ENCODE measurements at regions not wholly inside any gene's neighbourhood (a gene's known extent, or its start where the extent isn't known, plus 50 kb on each side); places are given as distances from the start of the nearest gene placed in this dataset.

DNA sequence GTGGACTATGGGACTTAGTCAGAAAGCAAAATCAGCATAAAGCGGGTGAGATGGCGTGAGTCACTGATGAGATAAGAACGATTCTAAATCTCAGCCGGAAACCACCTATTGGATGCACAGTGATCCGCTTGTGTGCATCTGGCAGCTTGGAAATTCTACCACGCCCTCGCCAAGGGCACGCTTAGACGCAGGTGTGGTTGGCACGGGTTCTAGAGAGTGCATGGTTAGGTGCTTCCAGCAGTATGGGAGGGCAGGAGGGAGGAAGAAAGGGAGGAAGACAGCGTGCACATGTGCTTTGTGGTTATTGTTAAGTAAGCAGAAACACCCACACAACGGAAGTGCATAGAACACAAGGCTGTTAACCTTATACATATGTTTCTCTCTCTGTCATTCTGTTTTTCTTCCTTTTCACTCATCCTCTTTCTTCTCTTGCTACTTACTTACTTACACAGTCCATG lies 374.0 kb upstream of the ASIC2 start:
- no peak for ATAC-seq
- no peak for DNase-seq
- no peak overlapping the region for H3K4me3 ChIP-seq
- no peaks in the 10 kb centered on the region for H3K9me3 ChIP-seq
- H3K4me1 ChIP-seq (ENCODE audit: low read depth), result no peaks in the 10 kb centered on the region
- TF ChIP-seq, protein P1, sequence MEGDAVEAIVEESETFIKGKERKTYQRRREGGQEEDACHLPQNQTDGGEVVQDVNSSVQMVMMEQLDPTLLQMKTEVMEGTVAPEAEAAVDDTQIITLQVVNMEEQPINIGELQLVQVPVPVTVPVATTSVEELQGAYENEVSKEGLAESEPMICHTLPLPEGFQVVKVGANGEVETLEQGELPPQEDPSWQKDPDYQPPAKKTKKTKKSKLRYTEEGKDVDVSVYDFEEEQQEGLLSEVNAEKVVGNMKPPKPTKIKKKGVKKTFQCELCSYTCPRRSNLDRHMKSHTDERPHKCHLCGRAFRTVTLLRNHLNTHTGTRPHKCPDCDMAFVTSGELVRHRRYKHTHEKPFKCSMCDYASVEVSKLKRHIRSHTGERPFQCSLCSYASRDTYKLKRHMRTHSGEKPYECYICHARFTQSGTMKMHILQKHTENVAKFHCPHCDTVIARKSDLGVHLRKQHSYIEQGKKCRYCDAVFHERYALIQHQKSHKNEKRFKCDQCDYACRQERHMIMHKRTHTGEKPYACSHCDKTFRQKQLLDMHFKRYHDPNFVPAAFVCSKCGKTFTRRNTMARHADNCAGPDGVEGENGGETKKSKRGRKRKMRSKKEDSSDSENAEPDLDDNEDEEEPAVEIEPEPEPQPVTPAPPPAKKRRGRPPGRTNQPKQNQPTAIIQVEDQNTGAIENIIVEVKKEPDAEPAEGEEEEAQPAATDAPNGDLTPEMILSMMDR (IDR thresholded peaks at IDR 0.05), result no peak
- H3K36me3 ChIP-seq (ENCODE audit: low read depth), result no peaks in the 10 kb centered on the region
- intact Hi-C loops (cut with DNase I, micrococcal nuclease), result no loop called here

DNA sequence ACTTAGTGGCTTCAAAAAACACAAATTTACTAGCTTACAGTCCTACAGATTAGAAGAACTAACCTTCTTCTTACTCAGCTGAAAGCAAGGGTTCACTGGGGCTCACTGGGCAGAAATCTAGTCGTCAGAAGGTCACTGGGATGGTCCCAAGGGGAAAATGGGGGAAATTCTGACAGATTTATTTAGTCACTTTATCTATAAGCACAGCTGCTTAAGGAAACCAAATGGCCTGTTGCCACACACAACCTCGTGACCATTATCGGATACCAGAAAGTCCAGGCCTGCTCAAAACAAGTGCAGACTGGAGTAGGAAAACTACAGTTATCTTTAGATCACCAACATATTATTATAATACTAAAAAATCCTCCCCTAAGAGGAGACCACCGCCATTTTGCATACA lies 374.6 kb upstream of the ASIC2 start:
- DNase-seq, result no peak
- TF ChIP-seq, protein P1 (IDR thresholded peaks at IDR 0.05), result no peak
- no peaks in the 10 kb centered on the region for H3K9me3 ChIP-seq
- no peak for ATAC-seq
- H3K36me3 ChIP-seq (ENCODE audit: low read depth), result no peaks in the 10 kb centered on the region
- H3K4me1 ChIP-seq (ENCODE audit: low read depth), result no peaks in the 10 kb centered on the region
- no peak overlapping the region for H3K4me3 ChIP-seq
- intact Hi-C loops (cut with DNase I, micrococcal nuclease), result no loop called here

DNA sequence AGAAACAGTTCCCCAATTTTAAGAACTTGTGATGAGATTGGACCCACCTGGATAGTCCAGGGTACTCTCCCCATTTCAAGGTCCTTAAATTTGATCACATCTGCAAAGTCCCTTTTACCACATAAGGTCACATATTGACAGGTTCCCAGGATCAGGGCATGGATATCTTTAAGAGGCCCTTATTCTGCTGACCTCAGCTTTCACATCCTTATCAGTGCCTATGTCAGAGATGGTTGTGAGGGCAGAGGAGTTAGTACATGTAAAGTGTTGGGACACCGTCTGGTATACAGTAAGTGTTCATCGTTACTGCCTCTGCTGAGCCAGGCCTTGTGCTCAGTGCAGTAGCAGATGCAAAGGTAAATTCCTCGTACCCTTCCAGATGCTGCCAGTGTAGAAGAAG lies 375.4 kb upstream of the ASIC2 start:
- no peaks in the 10 kb centered on the region for H3K4me1 ChIP-seq (ENCODE audit: low read depth)
- no peaks in the 10 kb centered on the region for H3K36me3 ChIP-seq (ENCODE audit: low read depth)
- no peak for DNase-seq
- no peaks in the 10 kb centered on the region for H3K9me3 ChIP-seq
- H3K4me3 ChIP-seq, result no peak overlapping the region
- intact Hi-C loops (cut with DNase I, micrococcal nuclease), result no loop called here
- TF ChIP-seq, protein P1 (IDR thresholded peaks at IDR 0.05), result no peak
- ATAC-seq, result no peak

DNA sequence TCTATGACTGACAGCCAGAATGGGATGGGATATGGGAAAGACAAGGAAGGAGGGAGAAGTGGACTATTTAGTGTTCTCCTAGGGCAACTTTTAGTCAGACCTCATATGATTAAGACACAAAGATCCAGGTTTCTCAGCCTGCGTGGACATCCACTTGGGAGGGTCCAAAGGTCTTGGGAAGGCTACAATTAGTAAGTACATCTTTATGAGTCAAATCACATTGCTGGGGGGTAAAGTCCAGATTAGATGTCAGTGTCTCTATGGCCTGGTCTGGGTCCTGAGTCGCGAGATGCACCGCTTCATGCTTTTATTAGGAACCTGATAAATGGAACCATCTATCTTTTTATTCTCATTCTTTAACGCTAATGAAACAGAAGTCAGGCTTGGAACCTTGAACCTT lies 378.4 kb upstream of the ASIC2 start:
- no peak for ATAC-seq
- TF ChIP-seq, protein P1 (IDR thresholded peaks at IDR 0.05), result no peak
- intact Hi-C loops (cut with DNase I, micrococcal nuclease), result loop anchor here in 1 of 2 donors (5.0 kb wide), 1 partner anchor 644 kb away; no protein-coding TSS in a partner anchor
- Histone ChIP-seq H3K9me3 (no peaks in the 10 kb centered on the region), H3K4me3 (no peak overlapping the region), H3K4me1 (ENCODE audit: low read depth) (no peaks in the 10 kb centered on the region), H3K36me3 (ENCODE audit: low read depth) (no peaks in the 10 kb centered on the region)
- no peak for DNase-seq

DNA sequence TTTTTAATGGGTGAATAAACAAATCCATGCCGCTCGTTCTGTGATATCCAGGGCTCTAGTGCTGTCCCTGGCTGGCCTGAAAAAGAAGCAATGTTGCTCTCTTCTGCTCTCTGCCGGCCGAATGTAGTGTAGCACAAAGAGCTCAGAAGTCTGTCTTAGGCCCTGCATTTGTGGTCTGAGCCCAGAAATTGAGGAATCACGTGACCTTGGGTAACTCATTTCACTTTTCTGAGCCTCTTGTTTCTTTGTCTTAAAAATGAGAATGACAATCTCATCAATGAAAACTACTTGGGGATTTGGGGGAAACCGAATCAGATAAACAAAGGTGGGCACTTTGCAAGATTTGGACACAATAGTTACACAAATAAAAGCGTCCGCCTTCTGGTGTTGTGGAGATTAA lies 381.6 kb upstream of the ASIC2 start:
- no peaks in the 10 kb centered on the region for H3K4me1 ChIP-seq (ENCODE audit: low read depth)
- TF ChIP-seq, protein P1 (IDR thresholded peaks at IDR 0.05), result peak; percentile 61
- intact Hi-C loops (cut with DNase I, micrococcal nuclease), result loop anchor here (5.0 kb wide), 2 partner anchors 577 to 647 kb away; no protein-coding TSS in a partner anchor
- H3K36me3 ChIP-seq (ENCODE audit: low read depth), result no peaks in the 10 kb centered on the region
- no peak overlapping the region for H3K4me3 ChIP-seq
- ATAC-seq (peak; percentile 76), DNase-seq (peak in 2 of 3 donors; percentile 60 to 75)
- no peaks in the 10 kb centered on the region for H3K9me3 ChIP-seq

DNA sequence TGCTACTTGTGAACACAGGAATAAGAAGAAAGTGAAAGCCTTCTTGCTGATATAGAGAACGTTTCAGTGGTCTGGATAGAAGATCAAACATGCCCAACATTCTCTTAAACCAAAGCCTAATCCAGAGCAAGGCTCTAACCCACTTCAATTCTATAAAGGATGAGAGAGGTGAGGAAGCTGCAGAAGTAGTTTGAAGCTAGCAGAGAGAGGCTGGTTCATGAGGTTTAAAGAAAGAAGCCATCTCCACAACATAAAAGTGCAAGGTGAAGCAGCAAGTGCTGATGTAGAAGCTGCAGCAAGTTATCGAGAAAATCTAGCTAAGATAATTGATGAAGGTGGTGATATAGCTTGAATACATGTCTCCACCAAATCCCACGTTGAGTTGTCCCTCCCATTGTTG lies 383.3 kb upstream of the ASIC2 start:
- no peak overlapping the region for H3K4me3 ChIP-seq
- H3K9me3 ChIP-seq, result no peaks in the 10 kb centered on the region
- DNase-seq, result no peak
- intact Hi-C loops (cut with DNase I, micrococcal nuclease), result loop anchor here in 1 of 2 donors (5.0 kb wide), 1 partner anchor 579 kb away; no protein-coding TSS in a partner anchor
- no peaks in the 10 kb centered on the region for H3K4me1 ChIP-seq (ENCODE audit: low read depth)
- TF ChIP-seq, protein P1 (IDR thresholded peaks at IDR 0.05), result no peak
- ATAC-seq, result no peak
- H3K36me3 ChIP-seq (ENCODE audit: low read depth), result no peaks in the 10 kb centered on the region
